Prostate gland (tissue), 2 donors: ENCODE measurements at regions not wholly inside any gene's neighbourhood (a gene's known extent, or its start where the extent isn't known, plus 50 kb on each side); places are given as distances from the start of the nearest gene placed in this dataset.

ENCODE experiments used
- CTCF ChIP-seq, 4 experiments: fragments of 200-600 bp in 2 of 4; fragments of 450-650 bp in 2 of 4; sonication (generic) in 2 of 4; IDR thresholded peaks; 1 replicate in 3 of 4; 2 replicates in 1 of 4; pipeline ENCODE4 v1.5.1; 2016 to 2019; ENCODE audit warnings: antibody characterized with exemption in 4 of 4, mild to moderate bottlenecking in 2 of 4, moderate library complexity in 2 of 4
- POLR2A ChIP-seq: fragments of 450-650 bp; IDR thresholded peaks from one replicate; pipeline ENCODE4 v1.6.1; 2016; ENCODE audit warnings: antibody characterized with exemption, mild to moderate bottlenecking
- POLR2AphosphoS5 ChIP-seq: sonication (generic); formaldehyde crosslinking; IDR thresholded peaks from one replicate; pipeline ENCODE4 v1.6.1; 2017; ENCODE audit warnings: antibody characterized with exemption

GRCh38 chr5:164234321-164234720 is 728.9 kb downstream of the MAT2B start:
- TF ChIP-seq CTCF (IDR thresholded peaks at IDR 0.05) (no peak), POLR2AphosphoS5 (no peak), POLR2A (no peak)
